ENCODE measurements at regions not wholly inside any gene's neighbourhood (a gene's known extent, or its start where the extent isn't known, plus 50 kb on each side); places are given as distances from the start of the nearest gene placed in this dataset.

DNA sequence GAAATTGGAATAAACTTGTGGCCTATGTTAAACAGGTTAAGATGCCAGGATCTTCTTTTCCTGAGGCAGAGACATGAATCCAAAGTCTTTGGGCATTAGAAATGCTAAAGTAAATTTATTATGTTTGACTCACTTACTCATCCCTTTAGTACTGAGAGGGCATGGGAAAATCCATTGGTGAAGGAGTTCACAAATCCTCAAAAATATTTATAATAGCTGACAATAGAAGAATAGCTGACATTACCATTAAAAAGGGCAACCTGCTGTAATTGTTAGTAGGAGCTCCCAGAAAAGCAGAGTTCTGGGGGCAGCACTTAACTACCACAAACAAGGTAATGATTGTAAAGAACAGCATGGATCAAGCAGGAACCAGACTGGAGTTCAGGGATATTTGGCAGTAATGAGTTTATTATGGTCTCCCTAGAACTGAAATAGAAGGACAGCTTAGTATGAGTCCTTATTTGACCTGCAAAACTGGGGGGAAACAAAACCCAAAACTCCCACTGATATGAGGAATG lies 285.8 kb upstream of the KLHL1 start:
- H3K4me1 ChIP-seq (ENCODE audit: control insufficient read depth, extremely low read depth, insufficient read depth, low read length): no peaks in the 10 kb centered on the region
- FAIRE-seq: no peak
- H3K9me1 ChIP-seq (replicated peaks; ENCODE audit: control insufficient read depth, extremely low read depth, insufficient read depth, low read length): no peaks in the 10 kb centered on the region
- CTCF ChIA-PET: no interaction called here
- no peaks in the 10 kb centered on the region for H4K20me1 ChIP-seq (replicated peaks; ENCODE audit: control insufficient read depth, extremely low read depth, insufficient read depth, low read length)
- H2AFZ ChIP-seq (ENCODE audit: low read depth, low read length): no peak overlapping the region
- H3K9me3 ChIP-seq (replicated peaks; ENCODE audit: control insufficient read depth, insufficient read depth, low read length): no peaks in the 10 kb centered on the region
- no peak overlapping the region for H3K27ac ChIP-seq (ENCODE audit: insufficient read depth, low read depth, low read length)
- no peak overlapping the region for H3K4me2 ChIP-seq (ENCODE audit: insufficient read depth, low read length)
- no TSS peak for BruUV-seq (replicated peaks)
- no peaks in the 10 kb centered on the region for H3K79me2 ChIP-seq (ENCODE audit: control insufficient read depth, insufficient read depth, low read length)
- intact Hi-C loops (cut with micrococcal nuclease) (no loop called here), dilution Hi-C loops (cut with MboI; ENCODE audit: extremely low pct_ligation_motif_present, low sequenced_read_pairs) (no loop called here)
- H3K27me3 ChIP-seq (ENCODE audit: control insufficient read depth in 2 of 2, insufficient read depth in 2 of 2, low read length in 2 of 2): no peaks in the 10 kb centered on the region
- no peaks in the 10 kb centered on the region for H3K36me3 ChIP-seq (ENCODE audit: control insufficient read depth in 2 of 2, extremely low read depth in 1 of 2, insufficient read depth in 2 of 2, low read length in 2 of 2)
- POLR2A ChIA-PET: no interaction called here
- H3K4me3 ChIP-seq (replicated peaks in 1 of 3; ENCODE audit: insufficient read depth in 1 of 3, low read depth in 1 of 3, low read length in 3 of 3): no peak overlapping the region
- no peak for DNase-seq (ENCODE audit: low read depth, low spot score)
- H3K9ac ChIP-seq (replicated peaks; ENCODE audit: extremely low read depth, insufficient read depth, low read length): no peak overlapping the region
- no peak for TF ChIP-seq MYC (IDR thresholded peaks at IDR 0.05; ENCODE audit: low read depth, low read length)
- TF ChIP-seq JUN (IDR thresholded peaks at IDR 0.05; ENCODE audit: borderline replicate concordance, insufficient read depth, insufficient read length, low read depth): no peak

DNA sequence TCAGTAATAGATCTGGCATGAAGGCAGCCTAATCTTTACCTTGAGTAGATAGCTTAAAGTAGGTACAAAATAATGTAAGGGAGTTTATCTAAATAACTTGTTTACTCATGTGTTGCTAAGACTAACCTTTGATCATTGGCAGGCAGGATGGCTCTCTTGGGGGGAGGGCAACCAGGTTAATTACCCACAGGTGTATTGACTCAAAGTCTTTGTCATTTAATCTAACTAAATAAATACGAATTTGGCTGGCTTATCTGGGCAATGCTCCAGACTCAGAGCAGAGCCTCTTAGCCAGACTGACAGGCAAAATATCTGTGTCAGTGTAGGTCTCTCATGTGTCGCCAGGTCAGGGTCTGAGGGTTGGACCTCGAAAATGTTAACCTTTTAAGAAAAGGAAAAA lies 283.4 kb upstream of the KLHL1 start:
- dilution Hi-C loops (cut with MboI; ENCODE audit: extremely low pct_ligation_motif_present, low sequenced_read_pairs) (no loop called here), intact Hi-C loops (cut with micrococcal nuclease) (no loop called here)
- Histone ChIP-seq H3K9ac (replicated peaks; ENCODE audit: extremely low read depth, insufficient read depth, low read length) (no peak overlapping the region), H3K4me3 (replicated peaks in 1 of 3; ENCODE audit: insufficient read depth in 1 of 3, low read depth in 1 of 3, low read length in 3 of 3) (no peak overlapping the region), H3K36me3 (ENCODE audit: control insufficient read depth in 2 of 2, extremely low read depth in 1 of 2, insufficient read depth in 2 of 2, low read length in 2 of 2) (no peaks in the 10 kb centered on the region), H3K9me1 (replicated peaks; ENCODE audit: control insufficient read depth, extremely low read depth, insufficient read depth, low read length) (no peaks in the 10 kb centered on the region), H4K20me1 (replicated peaks; ENCODE audit: control insufficient read depth, extremely low read depth, insufficient read depth, low read length) (no peaks in the 10 kb centered on the region), H3K4me1 (ENCODE audit: control insufficient read depth, extremely low read depth, insufficient read depth, low read length) (no peaks in the 10 kb centered on the region), H3K27ac (ENCODE audit: insufficient read depth, low read depth, low read length) (no peak overlapping the region), H3K79me2 (ENCODE audit: control insufficient read depth, insufficient read depth, low read length) (no peaks in the 10 kb centered on the region), H3K9me3 (replicated peaks; ENCODE audit: control insufficient read depth, insufficient read depth, low read length) (no peaks in the 10 kb centered on the region), H3K4me2 (ENCODE audit: insufficient read depth, low read length) (no peak overlapping the region), H3K27me3 (ENCODE audit: control insufficient read depth in 2 of 2, insufficient read depth in 2 of 2, low read length in 2 of 2) (no peaks in the 10 kb centered on the region), H2AFZ (ENCODE audit: low read depth, low read length) (no peak overlapping the region)
- ChIA-PET CTCF (no interaction called here), POLR2A (no interaction called here)
- BruUV-seq (replicated peaks): no TSS peak
- TF ChIP-seq, protein P1, sequence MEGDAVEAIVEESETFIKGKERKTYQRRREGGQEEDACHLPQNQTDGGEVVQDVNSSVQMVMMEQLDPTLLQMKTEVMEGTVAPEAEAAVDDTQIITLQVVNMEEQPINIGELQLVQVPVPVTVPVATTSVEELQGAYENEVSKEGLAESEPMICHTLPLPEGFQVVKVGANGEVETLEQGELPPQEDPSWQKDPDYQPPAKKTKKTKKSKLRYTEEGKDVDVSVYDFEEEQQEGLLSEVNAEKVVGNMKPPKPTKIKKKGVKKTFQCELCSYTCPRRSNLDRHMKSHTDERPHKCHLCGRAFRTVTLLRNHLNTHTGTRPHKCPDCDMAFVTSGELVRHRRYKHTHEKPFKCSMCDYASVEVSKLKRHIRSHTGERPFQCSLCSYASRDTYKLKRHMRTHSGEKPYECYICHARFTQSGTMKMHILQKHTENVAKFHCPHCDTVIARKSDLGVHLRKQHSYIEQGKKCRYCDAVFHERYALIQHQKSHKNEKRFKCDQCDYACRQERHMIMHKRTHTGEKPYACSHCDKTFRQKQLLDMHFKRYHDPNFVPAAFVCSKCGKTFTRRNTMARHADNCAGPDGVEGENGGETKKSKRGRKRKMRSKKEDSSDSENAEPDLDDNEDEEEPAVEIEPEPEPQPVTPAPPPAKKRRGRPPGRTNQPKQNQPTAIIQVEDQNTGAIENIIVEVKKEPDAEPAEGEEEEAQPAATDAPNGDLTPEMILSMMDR (IDR thresholded peaks at IDR 0.05; ENCODE audit: extremely low read depth in 1 of 2, insufficient read depth in 1 of 2, low read depth in 1 of 2, low read length in 2 of 2): no peak
- TF ChIP-seq GATA2 (IDR thresholded peaks at IDR 0.05; ENCODE audit: insufficient read depth, insufficient read length, low read depth, low read length) (no peak), POLR2A (IDR thresholded peaks at IDR 0.05; ENCODE audit: low read depth, low read length) (no peak), JUN (IDR thresholded peaks at IDR 0.05; ENCODE audit: borderline replicate concordance, insufficient read depth, insufficient read length, low read depth) (no peak), FOS (IDR thresholded peaks at IDR 0.05; ENCODE audit: borderline replicate concordance, insufficient read depth, low read length) (no peak), EZH2 (IDR thresholded peaks at IDR 0.05; ENCODE audit: borderline replicate concordance, low read depth, low read length, severe bottlenecking) (no peak), POLR2AphosphoS5 (IDR thresholded peaks at IDR 0.05; ENCODE audit: insufficient read depth, low read depth, low read length) (no peak), MYC (IDR thresholded peaks at IDR 0.05; ENCODE audit: low read depth, low read length) (no peak)
- TF ChIP-seq, protein P2, sequence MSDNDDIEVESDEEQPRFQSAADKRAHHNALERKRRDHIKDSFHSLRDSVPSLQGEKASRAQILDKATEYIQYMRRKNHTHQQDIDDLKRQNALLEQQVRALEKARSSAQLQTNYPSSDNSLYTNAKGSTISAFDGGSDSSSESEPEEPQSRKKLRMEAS (IDR thresholded peaks at IDR 0.05; ENCODE audit: insufficient read depth, insufficient read length): no peak
- DNase-seq (ENCODE audit: low read depth, low spot score): no peak
- no peak for FAIRE-seq
